Ovary (tissue), 3 donors: ENCODE measurements at regions not wholly inside any gene's neighbourhood (a gene's known extent, or its start where the extent isn't known, plus 50 kb on each side); places are given as distances from the start of the nearest gene placed in this dataset.

Experiments
- EP300 ChIP-seq: sonication (generic); formaldehyde crosslinking; IDR thresholded peaks from one replicate; pipeline ENCODE4 v1.6.1; 2017; ENCODE audit warnings: antibody characterized with exemption
- TF ChIP-seq, protein P1 (sequence below), 3 donors: fragments of 450-650 bp in 2 of 3; fragments of 200-600 bp in 1 of 3; IDR thresholded peaks; one replicate each; pipeline versions ENCODE4 v1.5.1 to v1.8.0; 2016 to 2022; ENCODE audit warnings: antibody characterized with exemption in 3 of 3, mild to moderate bottlenecking in 1 of 3
- donor health status: DM: no; HTN: no; CAD: no.

DNA sequence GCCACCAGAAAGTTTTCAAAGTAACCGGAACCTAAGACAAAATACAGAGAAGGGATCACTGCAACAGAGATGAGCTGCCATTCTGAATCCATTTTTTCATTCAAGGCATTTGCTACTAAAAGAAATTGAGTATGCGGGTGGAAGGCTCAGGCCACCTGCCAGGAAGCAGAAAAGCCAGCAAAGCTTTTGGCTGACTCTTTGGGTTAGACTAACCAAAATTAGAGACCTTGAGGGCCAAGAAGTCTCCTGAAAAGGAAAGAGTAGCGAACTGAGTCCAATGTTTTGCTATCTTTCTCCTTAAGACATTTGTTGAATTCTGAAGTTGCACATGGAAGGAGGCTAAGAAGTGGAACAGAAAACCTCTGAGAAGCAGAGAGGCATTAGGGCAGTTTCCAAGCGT lies 79.0 kb downstream of the FAS start:
- no peak for TF ChIP-seq EP300
- TF ChIP-seq, protein P1, sequence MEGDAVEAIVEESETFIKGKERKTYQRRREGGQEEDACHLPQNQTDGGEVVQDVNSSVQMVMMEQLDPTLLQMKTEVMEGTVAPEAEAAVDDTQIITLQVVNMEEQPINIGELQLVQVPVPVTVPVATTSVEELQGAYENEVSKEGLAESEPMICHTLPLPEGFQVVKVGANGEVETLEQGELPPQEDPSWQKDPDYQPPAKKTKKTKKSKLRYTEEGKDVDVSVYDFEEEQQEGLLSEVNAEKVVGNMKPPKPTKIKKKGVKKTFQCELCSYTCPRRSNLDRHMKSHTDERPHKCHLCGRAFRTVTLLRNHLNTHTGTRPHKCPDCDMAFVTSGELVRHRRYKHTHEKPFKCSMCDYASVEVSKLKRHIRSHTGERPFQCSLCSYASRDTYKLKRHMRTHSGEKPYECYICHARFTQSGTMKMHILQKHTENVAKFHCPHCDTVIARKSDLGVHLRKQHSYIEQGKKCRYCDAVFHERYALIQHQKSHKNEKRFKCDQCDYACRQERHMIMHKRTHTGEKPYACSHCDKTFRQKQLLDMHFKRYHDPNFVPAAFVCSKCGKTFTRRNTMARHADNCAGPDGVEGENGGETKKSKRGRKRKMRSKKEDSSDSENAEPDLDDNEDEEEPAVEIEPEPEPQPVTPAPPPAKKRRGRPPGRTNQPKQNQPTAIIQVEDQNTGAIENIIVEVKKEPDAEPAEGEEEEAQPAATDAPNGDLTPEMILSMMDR (IDR thresholded peaks at IDR 0.05): no peak
